BLaER1 treated with 17β-estradiol and CSF1 and Interleukin-3, amounts not matched to agents 10 nM and 100 nM (cell line): ENCODE measurements at regions not wholly inside any gene's neighbourhood (a gene's known extent, or its start where the extent isn't known, plus 50 kb on each side); places are given as distances from the start of the nearest gene placed in this dataset.

ENCODE experiments used
- H3K27ac ChIP-seq, 11 experiments: shearing (Covaris generic); formaldehyde crosslinking; 2 replicates each; pipeline ENCODE4 v1.8.1; 2022
- H3K27me3 ChIP-seq, 11 experiments: shearing (Covaris generic); formaldehyde crosslinking; 2 replicates each; pipeline ENCODE4 v1.8.1; 2022
- H3K36me3 ChIP-seq, 11 experiments: shearing (Covaris generic); formaldehyde crosslinking; 2 replicates each; pipeline ENCODE4 v1.8.1; 2022
- H3K4me1 ChIP-seq, 10 experiments: shearing (Covaris generic); formaldehyde crosslinking; 2 replicates each; pipeline ENCODE4 v1.8.1; 2022
- H3K4me2 ChIP-seq, 11 experiments: shearing (Covaris generic); formaldehyde crosslinking; 2 replicates each; pipeline ENCODE4 v1.8.1; 2022
- H3K4me3 ChIP-seq, 10 experiments: shearing (Covaris generic); formaldehyde crosslinking; 2 replicates each; pipeline ENCODE4 v1.8.1; 2022
- H3K9ac ChIP-seq, 11 experiments: shearing (Covaris generic); formaldehyde crosslinking; 2 replicates each; pipeline ENCODE4 v1.8.1; 2022
- H3K9me3 ChIP-seq, 11 experiments: shearing (Covaris generic); formaldehyde crosslinking; replicated peaks in 1 of 11; 2 replicates each; pipeline ENCODE4 v1.8.1; 2022
- H4K20me1 ChIP-seq, 11 experiments: shearing (Covaris generic); formaldehyde crosslinking; 2 replicates each; pipeline ENCODE4 v1.8.1; 2022
- Cebpa-rat ChIP-seq, 11 experiments: shearing (Covaris generic); IDR thresholded peaks; 2 replicates each; pipeline ENCODE4 v1.8.1; 2022

DNA sequence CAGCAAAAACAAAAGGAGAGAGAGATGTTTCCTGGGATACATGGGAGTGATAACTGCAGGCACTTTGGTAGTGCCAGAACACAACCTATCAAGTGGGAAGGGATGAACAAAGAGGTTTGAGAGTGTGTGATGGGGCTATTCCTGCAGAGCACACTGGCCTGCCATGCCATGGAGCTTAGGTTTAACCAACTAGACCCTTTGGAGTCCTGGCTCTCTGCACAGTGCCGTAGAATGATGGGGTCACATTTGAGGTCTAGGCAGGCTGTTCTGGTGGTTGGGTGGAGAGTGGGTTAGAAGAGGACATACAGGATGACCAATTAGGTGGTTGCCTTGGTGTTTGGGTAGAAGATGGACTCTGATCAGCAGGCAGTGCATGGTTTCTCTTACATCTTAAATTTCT, 101.9 kb upstream of the HABP2 start:
- Histone ChIP-seq H3K4me3 (no peak overlapping the region), H3K4me1 (peaks cover 0 to 19% (median 9%) of the 10 kb centered on the region in 10 experiments; a peak in 12 of 20 replicates), H3K36me3 (no peaks in the 10 kb centered on the region), H3K27ac (no peak overlapping the region), H3K9me3 (no peaks in the 10 kb centered on the region), H4K20me1 (no peaks in the 10 kb centered on the region), H3K27me3 (no peaks in the 10 kb centered on the region), H3K4me2 (no peak overlapping the region), H3K9ac (no peak overlapping the region)
- TF ChIP-seq Cebpa-rat (IDR thresholded peaks at IDR 0.05), result no peak

- no peak overlapping the region for H3K4me3 ChIP-seq
- no peaks in the 10 kb centered on the region for H3K9me3 ChIP-seq
- no peaks in the 10 kb centered on the region for H3K27me3 ChIP-seq
- no peak overlapping the region for H3K4me2 ChIP-seq
- H3K36me3 ChIP-seq, result no peaks in the 10 kb centered on the region
- no peak overlapping the region for H3K27ac ChIP-seq
- no peak for TF ChIP-seq Cebpa-rat (IDR thresholded peaks at IDR 0.05)
- no peak overlapping the region for H3K9ac ChIP-seq
- no peaks in the 10 kb centered on the region for H4K20me1 ChIP-seq
- peaks cover 0 to 19% (median 10%) of the 10 kb centered on the region in 10 experiments; a peak in 13 of 20 replicates for H3K4me1 ChIP-seq
These were observed 100.6 kb upstream of the HABP2 start for GRCh38 chr10:113452146-113452845.

GRCh38 chr10:113453351-113453750, 99.5 kb upstream of the HABP2 start:
- no peaks in the 10 kb centered on the region for H4K20me1 ChIP-seq
- H3K4me1 ChIP-seq, result peaks cover 0 to 13% (median 2%) of the 10 kb centered on the region in 10 experiments; a peak in 10 of 20 replicates
- TF ChIP-seq Cebpa-rat (IDR thresholded peaks at IDR 0.05), result no peak
- no peaks in the 10 kb centered on the region for H3K36me3 ChIP-seq
- H3K4me3 ChIP-seq, result no peak overlapping the region
- H3K4me2 ChIP-seq, result no peak overlapping the region
- H3K9ac ChIP-seq, result no peak overlapping the region
- no peaks in the 10 kb centered on the region for H3K27me3 ChIP-seq
- no peaks in the 10 kb centered on the region for H3K9me3 ChIP-seq
- H3K27ac ChIP-seq, result no peak overlapping the region

- no peaks in the 10 kb centered on the region for H3K36me3 ChIP-seq
- H3K27ac ChIP-seq, result no peak overlapping the region
- peaks cover 0 to 13% (median 3%) of the 10 kb centered on the region in 10 experiments; a peak in 10 of 20 replicates for H3K4me1 ChIP-seq
- no peaks in the 10 kb centered on the region for H4K20me1 ChIP-seq
- no peak overlapping the region for H3K9ac ChIP-seq
- peak overlapping the region in 3 of 11 experiments; percentile 24 to 39 (median 34); a peak in 3 of 22 replicates for H3K4me2 ChIP-seq
- H3K9me3 ChIP-seq, result no peaks in the 10 kb centered on the region
- no peak for TF ChIP-seq Cebpa-rat (IDR thresholded peaks at IDR 0.05)
- H3K27me3 ChIP-seq, result no peaks in the 10 kb centered on the region
- H3K4me3 ChIP-seq, result no peak overlapping the region
These were observed 98.4 kb upstream of the HABP2 start for GRCh38 chr10:113454341-113455061.

GRCh38 chr10:113455947-113456346, 96.9 kb upstream of the HABP2 start:
- no peak for TF ChIP-seq Cebpa-rat (IDR thresholded peaks at IDR 0.05)
- Histone ChIP-seq H3K4me2 (peak overlapping the region in 2 of 11 experiments; percentile 35 to 46; a peak in 3 of 22 replicates), H3K4me1 (peaks cover 0 to 13% (median 3%) of the 10 kb centered on the region in 10 experiments; a peak in 10 of 20 replicates), H3K36me3 (no peaks in the 10 kb centered on the region), H3K9me3 (peaks cover 0 to 6% (median 0%) of the 10 kb centered on the region in 11 experiments; a peak in 5 of 22 replicates), H3K27me3 (no peaks in the 10 kb centered on the region), H3K27ac (no peak overlapping the region), H3K4me3 (no peak overlapping the region), H3K9ac (no peak overlapping the region), H4K20me1 (no peaks in the 10 kb centered on the region)

- peak overlapping the region in 1 of 11 experiments; percentile 46; a peak in 2 of 22 replicates for H3K4me2 ChIP-seq
- no peaks in the 10 kb centered on the region for H3K36me3 ChIP-seq
- H3K9me3 ChIP-seq, result peaks cover 0 to 11% (median 0%) of the 10 kb centered on the region in 11 experiments; a peak in 5 of 22 replicates
- no peak overlapping the region for H3K9ac ChIP-seq
- peaks cover 0 to 13% (median 3%) of the 10 kb centered on the region in 10 experiments; a peak in 10 of 20 replicates for H3K4me1 ChIP-seq
- no peak overlapping the region for H3K27ac ChIP-seq
- no peaks in the 10 kb centered on the region for H3K27me3 ChIP-seq
- H3K4me3 ChIP-seq, result no peak overlapping the region
- TF ChIP-seq Cebpa-rat (IDR thresholded peaks at IDR 0.05), result no peak
- no peaks in the 10 kb centered on the region for H4K20me1 ChIP-seq
These were observed 96.1 kb upstream of the HABP2 start for GRCh38 chr10:113456741-113457140.

GRCh38 chr10:113457408-113457807, 95.4 kb upstream of the HABP2 start:
- H3K4me1 ChIP-seq, result peaks cover 0 to 13% (median 3%) of the 10 kb centered on the region in 10 experiments; a peak in 10 of 20 replicates
- no peak overlapping the region for H3K4me3 ChIP-seq
- H3K9me3 ChIP-seq, result peaks cover 0 to 11% (median 0%) of the 10 kb centered on the region in 11 experiments; a peak in 5 of 22 replicates
- no peak overlapping the region for H3K27ac ChIP-seq
- no peaks in the 10 kb centered on the region for H3K27me3 ChIP-seq
- no peaks in the 10 kb centered on the region for H3K36me3 ChIP-seq
- no peak overlapping the region for H3K4me2 ChIP-seq
- H4K20me1 ChIP-seq, result no peaks in the 10 kb centered on the region
- no peak overlapping the region for H3K9ac ChIP-seq
- TF ChIP-seq Cebpa-rat (IDR thresholded peaks at IDR 0.05), result no peak

DNA sequence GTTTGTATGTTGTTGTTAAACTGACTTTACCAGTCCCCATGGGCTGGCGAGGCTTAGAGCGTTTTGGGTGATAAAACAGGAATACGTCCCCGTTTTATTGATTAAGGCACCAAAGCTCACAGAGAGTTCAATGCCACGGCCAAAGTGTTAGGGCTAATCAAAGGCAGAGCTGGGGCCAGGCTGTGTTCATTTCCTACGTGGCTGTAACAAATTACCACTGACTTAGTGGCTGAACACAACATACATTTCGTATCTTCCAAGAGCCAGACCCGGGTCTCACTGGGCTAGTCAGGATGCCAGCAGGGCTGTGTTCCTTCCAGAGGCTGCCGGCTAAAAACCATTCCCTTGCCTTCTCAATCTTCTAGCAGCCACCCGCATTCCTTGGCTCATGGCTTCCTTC, 94.4 kb upstream of the HABP2 start:
- Histone ChIP-seq H4K20me1 (no peaks in the 10 kb centered on the region), H3K9ac (no peak overlapping the region), H3K27ac (no peak overlapping the region), H3K27me3 (no peaks in the 10 kb centered on the region), H3K4me2 (no peak overlapping the region; a peak in 1 of 22 replicates), H3K36me3 (no peaks in the 10 kb centered on the region), H3K4me1 (peaks cover 0 to 13% (median 3%) of the 10 kb centered on the region in 10 experiments; a peak in 10 of 20 replicates), H3K9me3 (peaks cover 0 to 11% (median 0%) of the 10 kb centered on the region in 11 experiments; a peak in 5 of 22 replicates), H3K4me3 (no peak overlapping the region)
- no peak for TF ChIP-seq Cebpa-rat (IDR thresholded peaks at IDR 0.05)

DNA sequence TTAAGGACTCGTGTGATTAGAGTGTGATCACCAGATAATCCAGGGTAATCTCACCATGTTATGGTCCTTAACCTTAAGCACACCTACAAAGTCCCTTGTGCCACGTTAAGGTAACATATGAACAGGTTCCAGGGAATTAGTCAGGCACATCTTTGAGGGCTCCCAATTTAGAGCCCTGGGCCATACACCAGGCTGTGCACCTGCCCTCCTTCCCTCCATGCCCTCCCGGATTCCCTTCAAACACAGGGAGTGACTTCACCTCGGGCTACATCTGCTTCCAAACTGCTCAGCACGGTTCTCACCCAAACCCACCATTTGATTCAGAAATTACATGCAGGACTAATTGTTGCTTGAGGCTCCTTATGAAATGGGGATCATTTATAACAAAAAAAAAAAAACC, 93.9 kb upstream of the HABP2 start:
- no peaks in the 10 kb centered on the region for H4K20me1 ChIP-seq
- H3K4me2 ChIP-seq, result no peak overlapping the region
- no peak for TF ChIP-seq Cebpa-rat (IDR thresholded peaks at IDR 0.05)
- no peak overlapping the region for H3K27ac ChIP-seq
- no peak overlapping the region for H3K4me3 ChIP-seq
- no peaks in the 10 kb centered on the region for H3K27me3 ChIP-seq
- H3K4me1 ChIP-seq, result peaks cover 0 to 13% (median 3%) of the 10 kb centered on the region in 10 experiments; a peak in 10 of 20 replicates
- H3K36me3 ChIP-seq, result no peaks in the 10 kb centered on the region
- H3K9me3 ChIP-seq, result peaks cover 0 to 11% (median 0%) of the 10 kb centered on the region in 11 experiments; a peak in 5 of 22 replicates
- no peak overlapping the region for H3K9ac ChIP-seq
